Endothelial cell of umbilical vein (primary cell): ENCODE measurements at regions not wholly inside any gene's neighbourhood (a gene's known extent, or its start where the extent isn't known, plus 50 kb on each side); places are given as distances from the start of the nearest gene placed in this dataset.

ENCODE experiments used
- CTCF ChIP-seq, 2 donors: IDR thresholded peaks; 1 replicate in 1 of 2; 2 replicates in 1 of 2; pipeline ENCODE4 v1.5.1; 2011; ENCODE audit warnings: low read length in 2 of 2, mild to moderate bottlenecking in 2 of 2, moderate library complexity in 2 of 2, control low read depth in 1 of 2, inconsistent platforms in 1 of 2, low read depth in 1 of 2; ENCODE audit not compliant: insufficient read depth in 1 of 2; ENCODE audit errors: extremely low read depth in 1 of 2
- EZH2 ChIP-seq: IDR thresholded peaks from 2 replicates; pipeline ENCODE4 v1.6.1; 2012; ENCODE audit warnings: borderline replicate concordance, low read depth, mild to moderate bottlenecking, moderate library complexity, low read length, inconsistent platforms; ENCODE audit not compliant: severe bottlenecking
- FOS ChIP-seq: IDR thresholded peaks from 2 replicates; pipeline ENCODE4 v1.6.1; 2011; ENCODE audit warnings: mild to moderate bottlenecking, low read length, moderate library complexity, borderline replicate concordance; ENCODE audit not compliant: insufficient read depth
- JUN ChIP-seq: IDR thresholded peaks from 2 replicates; pipeline ENCODE4 v1.6.1; 2011; ENCODE audit warnings: borderline replicate concordance, low read depth; ENCODE audit not compliant: insufficient read length, insufficient read depth
- MYC ChIP-seq: IDR thresholded peaks from one replicate; pipeline ENCODE4 v1.6.1; 2011; ENCODE audit warnings: mild to moderate bottlenecking, low read depth, low read length
- POLR2A ChIP-seq: IDR thresholded peaks from 2 replicates; pipeline ENCODE4 v1.6.1; 2012; ENCODE audit warnings: low read depth, mild to moderate bottlenecking, control low read depth, low read length
- POLR2AphosphoS5 ChIP-seq: IDR thresholded peaks from 2 replicates; pipeline ENCODE4 v1.6.1; 2012; ENCODE audit warnings: low read depth, mild to moderate bottlenecking, control low read depth, low read length, moderate library complexity; ENCODE audit not compliant: insufficient read depth

GRCh38 chr15:69992348-69992747 lies 105.4 kb downstream of the TLE3 start:
- TF ChIP-seq CTCF (IDR thresholded peaks at IDR 0.05; ENCODE audit: extremely low read depth in 1 of 2, insufficient read depth in 1 of 2, low read depth in 1 of 2, low read length in 2 of 2) (no peak), POLR2AphosphoS5 (no peak), EZH2 (no peak), MYC (no peak), POLR2A (no peak), JUN (no peak), FOS (no peak)
